Activated T-cell treated with anti-CD3 and anti-CD28 coated beads, Interleukin-2, amount 50 U/mL, for 72 hours (primary cell): ENCODE measurements at regions not wholly inside any gene's neighbourhood (a gene's known extent, or its start where the extent isn't known, plus 50 kb on each side); places are given as distances from the start of the nearest gene placed in this dataset.
"Not testable (repeated sequence)": the region's sequence is repeated elsewhere in the genome, so short reads cannot be mapped to it uniquely, and the experiment has no call there.

Source experiments
- ATAC-seq, 2 donors: fragments of 150-1000 bp; cut with Tn5 transposase; replicated peaks in 1 of 2; 2 replicates each; pipeline ENCODE4 v1.10.0; 2021; ENCODE audit warnings: moderate library complexity in 2 of 2, mild to moderate bottlenecking in 1 of 2
- DNase-seq, 2 donors: peaks; one replicate each; pipeline ENCODE4 v3.0.0; 2021 to 2022; ENCODE audit warnings: mixed read lengths in 1 of 2
- H3K27ac Mint-ChIP-seq: one replicate; pipeline ENCODE4 v1.8.0; 2022; ENCODE audit warnings: mild to moderate bottlenecking, moderate library complexity, mixed read lengths
- H3K27me3 Mint-ChIP-seq: one replicate; pipeline ENCODE4 v1.8.0; 2022; ENCODE audit warnings: low read depth, mixed read lengths
- H3K36me3 Mint-ChIP-seq, 2 donors: one replicate each; pipeline ENCODE4 v1.8.0; 2022; ENCODE audit warnings: mixed read lengths in 2 of 2, mild to moderate bottlenecking in 1 of 2; ENCODE audit not compliant: insufficient read depth in 2 of 2
- H3K4me1 Mint-ChIP-seq: one replicate; pipeline ENCODE4 v1.8.0; 2022; ENCODE audit warnings: low read depth, mixed read lengths
- H3K4me3 Mint-ChIP-seq, 2 donors: one replicate each; pipeline ENCODE4 v1.8.0; 2022; ENCODE audit warnings: mild to moderate bottlenecking in 2 of 2, mixed read lengths in 2 of 2, moderate library complexity in 2 of 2
- H3K9me3 Mint-ChIP-seq, 2 donors: one replicate each; pipeline ENCODE4 v1.8.0; 2022; ENCODE audit warnings: mixed read lengths in 2 of 2

DNA sequence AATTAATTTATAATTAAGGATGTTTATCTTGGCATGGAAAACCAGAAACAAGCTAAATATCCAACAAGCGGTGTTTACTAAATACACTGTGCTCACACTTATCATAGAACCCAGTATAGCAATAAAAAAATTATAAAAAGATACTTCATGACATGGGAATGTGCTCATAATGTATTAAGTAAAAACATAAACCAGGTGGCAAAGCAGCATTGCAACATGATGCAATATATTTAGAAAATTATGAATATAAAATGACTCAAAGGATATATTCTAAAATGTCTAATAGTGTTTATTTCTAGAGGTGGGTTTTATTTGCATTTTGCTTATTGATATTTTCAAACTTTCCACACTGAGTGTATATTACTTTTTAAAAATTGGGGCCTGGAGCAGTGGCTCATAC lies 84.4 kb upstream of the ATL2 start:
- no peaks in the 10 kb centered on the region for H3K36me3 Mint-ChIP-seq
- ATAC-seq (no peak), DNase-seq (no peak)
- H3K9me3 Mint-ChIP-seq = no peaks in the 10 kb centered on the region
- peaks cover 12% of the 10 kb centered on the region for H3K4me1 Mint-ChIP-seq
- H3K27me3 Mint-ChIP-seq = peaks cover 24% of the 10 kb centered on the region
- H3K27ac Mint-ChIP-seq = no peak overlapping the region
- no peak overlapping the region for H3K4me3 Mint-ChIP-seq

DNA sequence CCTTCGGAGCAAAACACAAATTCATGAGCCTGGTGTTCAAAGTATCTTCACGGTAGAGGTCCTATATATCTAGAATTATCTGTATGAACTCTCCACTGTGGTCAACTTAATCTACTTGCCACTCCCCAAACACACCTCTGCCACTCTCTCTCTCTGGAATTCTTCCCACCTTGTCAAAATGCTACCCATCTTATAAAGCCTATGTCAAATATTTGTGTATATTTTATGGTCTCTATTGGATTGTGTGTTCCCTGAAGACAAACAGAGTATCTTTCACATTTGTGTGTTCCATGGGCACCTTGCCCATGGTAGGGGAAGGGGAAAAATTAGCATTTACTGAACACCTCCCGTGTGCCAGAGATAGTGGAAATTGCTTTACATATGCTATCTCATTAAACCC lies 83.2 kb upstream of the ATL2 start:
- Mint-ChIP-seq H3K27me3 (peaks cover 24% of the 10 kb centered on the region), H3K36me3 (no peaks in the 10 kb centered on the region)
- no peak for ATAC-seq

DNA sequence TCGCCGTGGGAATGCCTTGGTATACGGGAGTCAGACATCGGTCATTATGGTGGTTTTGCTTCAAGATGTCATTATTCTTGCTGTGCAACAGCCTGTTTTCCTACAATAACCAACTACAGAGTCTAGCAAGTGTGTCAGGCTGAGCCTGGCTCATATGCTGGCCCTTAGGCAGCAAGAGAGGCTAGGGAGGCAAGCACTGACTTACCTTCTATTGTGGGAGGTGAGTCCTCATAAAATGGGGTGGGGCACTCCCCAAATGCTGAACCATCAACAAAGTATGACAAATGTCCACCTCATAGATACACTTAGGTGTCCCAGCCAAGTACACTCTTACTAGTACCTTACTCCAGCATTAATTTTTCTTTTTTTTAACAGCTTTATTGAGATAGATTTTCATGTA lies 77.0 kb upstream of the ATL2 start:
- no peaks in the 10 kb centered on the region for H3K4me1 Mint-ChIP-seq
- peaks cover 18% of the 10 kb centered on the region for H3K27me3 Mint-ChIP-seq
- DNase-seq = no peak
- H3K4me3 Mint-ChIP-seq = no peak overlapping the region
- H3K9me3 Mint-ChIP-seq = no peaks in the 10 kb centered on the region
- no peaks in the 10 kb centered on the region for H3K36me3 Mint-ChIP-seq
- H3K27ac Mint-ChIP-seq = no peak overlapping the region
- no peak for ATAC-seq

More for the DNA sequence above, 83.2 kb upstream of the ATL2 start:
- H3K4me3 Mint-ChIP-seq = no peak overlapping the region
- no peak overlapping the region for H3K27ac Mint-ChIP-seq
- no peak for DNase-seq
- peaks cover 12% of the 10 kb centered on the region for H3K4me1 Mint-ChIP-seq
- H3K9me3 Mint-ChIP-seq = no peaks in the 10 kb centered on the region

DNA sequence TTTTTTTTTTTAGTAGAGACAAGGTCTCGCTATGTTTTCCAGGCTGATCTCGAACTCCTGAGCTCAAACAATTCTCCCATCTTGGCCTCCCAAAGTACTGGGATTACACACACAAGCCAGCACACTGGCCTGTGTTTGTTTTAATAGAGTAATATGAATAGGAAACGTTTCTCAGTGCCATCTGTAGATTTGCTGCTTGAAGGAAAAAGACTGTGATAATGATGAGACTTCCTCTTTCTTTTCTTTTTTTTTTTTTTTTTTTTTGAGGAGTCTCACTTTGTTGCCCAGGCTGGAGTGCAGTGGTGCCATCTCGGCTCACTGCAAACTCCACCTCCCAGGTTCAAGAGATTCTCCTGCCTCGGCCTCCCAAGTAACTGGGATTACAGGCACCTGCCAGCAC lies 74.7 kb upstream of the ATL2 start:
- not testable (repeated sequence) for H3K4me3 Mint-ChIP-seq, ATAC-seq, H3K27me3 Mint-ChIP-seq, H3K9me3 Mint-ChIP-seq, DNase-seq, H3K27ac Mint-ChIP-seq, H3K36me3 Mint-ChIP-seq, H3K4me1 Mint-ChIP-seq

DNA sequence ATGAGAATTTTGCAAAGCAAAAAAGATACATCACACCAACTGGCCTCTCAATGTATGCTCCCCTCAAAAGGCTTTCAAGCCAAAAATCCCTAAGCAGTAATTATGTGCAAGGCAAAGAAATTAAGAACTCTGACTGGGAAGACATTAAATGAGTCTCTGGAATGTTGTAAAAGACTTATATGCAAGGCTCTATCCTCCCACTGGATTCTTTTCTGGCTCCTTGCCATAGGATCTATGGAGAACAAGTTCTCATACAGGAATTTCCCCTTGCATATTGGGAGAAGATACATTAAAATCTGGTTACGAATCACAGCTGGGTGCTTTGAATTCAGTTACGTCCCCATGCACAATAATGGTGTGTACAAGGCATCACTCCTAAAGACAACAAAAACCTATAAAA lies 73.4 kb upstream of the ATL2 start:
- no peak for DNase-seq
- Mint-ChIP-seq H3K36me3 (no peaks in the 10 kb centered on the region), H3K9me3 (no peaks in the 10 kb centered on the region), H3K4me3 (no peak overlapping the region), H3K4me1 (no peaks in the 10 kb centered on the region), H3K27me3 (peaks cover 7% of the 10 kb centered on the region), H3K27ac (no peak overlapping the region)
- no peak for ATAC-seq

DNA sequence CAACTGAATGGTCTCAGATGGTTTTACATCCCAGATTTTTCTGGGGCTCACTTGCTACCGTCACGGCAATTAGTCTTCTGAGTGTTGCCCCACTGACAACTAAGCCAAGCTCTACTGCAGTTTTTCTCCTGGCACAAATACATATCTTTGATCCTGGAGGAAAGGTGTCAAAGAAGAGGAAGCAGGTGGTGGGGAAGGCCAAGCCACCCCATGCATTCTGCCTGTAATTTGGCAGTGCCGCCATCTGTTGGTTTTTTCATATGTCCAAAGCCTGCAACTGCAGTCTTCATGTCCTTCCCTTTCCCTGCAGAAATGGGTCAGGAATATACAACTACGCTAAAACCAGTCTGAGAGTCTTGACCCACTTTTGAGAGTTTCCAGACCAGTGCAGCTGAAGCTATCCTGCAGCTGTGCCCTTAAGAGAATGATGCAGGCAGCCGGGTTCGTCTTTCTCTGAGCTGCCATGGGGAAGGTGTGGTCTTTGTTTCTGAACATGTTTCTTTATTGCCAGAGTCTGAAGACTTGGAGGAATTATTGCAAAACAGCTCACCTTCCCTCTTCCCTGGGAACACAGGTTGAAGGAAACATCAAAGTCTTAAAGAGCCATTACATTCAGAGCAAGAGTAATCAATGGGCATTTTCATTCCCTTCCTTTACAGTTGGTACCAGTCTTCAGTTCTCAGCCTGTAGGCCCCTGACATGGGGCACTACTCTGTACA lies 71.8 kb upstream of the ATL2 start:
- Mint-ChIP-seq H3K27me3 (peaks cover 7% of the 10 kb centered on the region), H3K36me3 (no peaks in the 10 kb centered on the region), H3K9me3 (no peaks in the 10 kb centered on the region), H3K4me3 (no peak overlapping the region), H3K27ac (no peak overlapping the region), H3K4me1 (no peaks in the 10 kb centered on the region)
- DNase-seq (no peak), ATAC-seq (no peak)

DNA sequence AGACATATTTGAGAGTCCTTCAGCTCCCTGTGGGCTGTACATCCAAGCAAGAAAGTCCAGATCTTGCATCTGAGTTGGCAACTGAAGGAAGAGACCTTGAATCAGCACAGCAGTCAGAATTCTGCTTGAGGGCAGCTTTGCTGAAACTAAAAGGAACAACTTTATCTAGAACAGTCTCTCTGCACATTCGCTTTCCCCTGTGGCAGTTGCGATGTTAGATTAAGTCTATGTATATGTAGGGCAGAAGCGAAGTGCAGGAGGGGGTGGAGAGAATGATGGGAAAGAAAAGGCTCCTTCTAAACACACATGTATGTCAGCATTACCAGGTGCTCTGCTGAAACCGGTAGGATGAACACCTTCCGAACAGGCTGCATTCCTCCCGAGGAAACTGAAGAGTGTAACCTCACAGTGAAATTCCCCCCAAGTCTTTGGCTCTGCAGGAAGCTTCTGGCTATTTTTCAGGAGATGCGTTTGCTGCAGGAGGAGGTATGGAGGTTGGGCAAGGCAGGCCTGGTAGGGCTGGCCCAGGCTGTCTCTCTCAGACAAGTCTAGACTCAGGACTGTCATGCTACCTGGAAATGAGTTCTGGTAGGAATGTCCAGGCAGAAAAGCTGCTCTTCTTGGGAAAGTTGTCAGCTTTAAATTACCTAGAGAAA lies 70.0 kb upstream of the ATL2 start:
- no peaks in the 10 kb centered on the region for H3K36me3 Mint-ChIP-seq
- DNase-seq (no peak), ATAC-seq (no peak)
- H3K9me3 Mint-ChIP-seq = no peaks in the 10 kb centered on the region
- no peak overlapping the region for H3K27ac Mint-ChIP-seq
- H3K27me3 Mint-ChIP-seq = peaks cover 17% of the 10 kb centered on the region
- H3K4me1 Mint-ChIP-seq = no peaks in the 10 kb centered on the region
- no peak overlapping the region for H3K4me3 Mint-ChIP-seq

DNA sequence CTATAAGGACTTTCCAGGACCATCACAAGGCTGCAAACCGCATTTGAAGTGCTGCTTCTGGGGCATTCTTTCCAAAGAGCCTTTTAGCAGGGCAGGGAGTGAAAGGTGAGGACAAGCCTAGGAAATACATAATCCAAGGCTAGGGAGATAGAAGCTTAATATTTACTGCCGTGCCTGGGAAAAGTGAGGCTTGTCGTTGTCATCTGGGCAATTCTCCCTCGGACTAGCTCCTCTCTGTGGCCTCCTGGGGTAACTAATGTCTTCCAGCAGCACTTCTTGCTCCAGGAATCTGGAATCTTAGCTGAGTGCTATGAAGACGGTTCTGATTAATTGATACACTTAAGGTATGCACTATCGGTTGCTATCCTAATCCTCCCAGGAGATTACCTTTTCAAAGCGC lies 69.3 kb upstream of the ATL2 start:
- Mint-ChIP-seq H3K27me3 (peaks cover 24% of the 10 kb centered on the region), H3K9me3 (no peaks in the 10 kb centered on the region), H3K36me3 (no peaks in the 10 kb centered on the region), H3K27ac (no peak overlapping the region), H3K4me1 (no peaks in the 10 kb centered on the region), H3K4me3 (no peak overlapping the region)
- DNase-seq (no peak), ATAC-seq (no peak)

DNA sequence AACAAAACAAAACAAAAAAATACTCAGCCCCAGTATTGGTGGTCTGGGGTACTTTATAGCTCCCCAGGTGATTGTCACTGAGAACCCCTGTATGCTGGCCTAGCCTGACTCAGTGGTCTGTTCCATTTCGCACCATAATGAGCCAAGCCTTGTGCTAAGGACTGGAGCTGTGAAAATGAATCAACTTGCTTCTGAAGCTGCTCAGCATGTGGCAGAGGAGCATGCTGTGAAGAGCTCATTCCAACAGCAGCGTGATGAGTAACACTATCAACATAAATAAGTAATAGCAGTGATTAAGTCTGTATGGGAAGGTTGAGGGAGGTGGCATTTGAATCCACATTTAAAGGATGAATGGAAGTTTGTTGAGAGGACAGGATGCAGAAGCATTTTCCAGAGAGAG lies 67.2 kb upstream of the ATL2 start:
- no peak for DNase-seq
- Mint-ChIP-seq H3K4me3 (no peak overlapping the region), H3K27me3 (peaks cover 31% of the 10 kb centered on the region), H3K9me3 (no peaks in the 10 kb centered on the region), H3K4me1 (peaks cover 7% of the 10 kb centered on the region), H3K27ac (no peak overlapping the region), H3K36me3 (no peaks in the 10 kb centered on the region)
- no peak for ATAC-seq

DNA sequence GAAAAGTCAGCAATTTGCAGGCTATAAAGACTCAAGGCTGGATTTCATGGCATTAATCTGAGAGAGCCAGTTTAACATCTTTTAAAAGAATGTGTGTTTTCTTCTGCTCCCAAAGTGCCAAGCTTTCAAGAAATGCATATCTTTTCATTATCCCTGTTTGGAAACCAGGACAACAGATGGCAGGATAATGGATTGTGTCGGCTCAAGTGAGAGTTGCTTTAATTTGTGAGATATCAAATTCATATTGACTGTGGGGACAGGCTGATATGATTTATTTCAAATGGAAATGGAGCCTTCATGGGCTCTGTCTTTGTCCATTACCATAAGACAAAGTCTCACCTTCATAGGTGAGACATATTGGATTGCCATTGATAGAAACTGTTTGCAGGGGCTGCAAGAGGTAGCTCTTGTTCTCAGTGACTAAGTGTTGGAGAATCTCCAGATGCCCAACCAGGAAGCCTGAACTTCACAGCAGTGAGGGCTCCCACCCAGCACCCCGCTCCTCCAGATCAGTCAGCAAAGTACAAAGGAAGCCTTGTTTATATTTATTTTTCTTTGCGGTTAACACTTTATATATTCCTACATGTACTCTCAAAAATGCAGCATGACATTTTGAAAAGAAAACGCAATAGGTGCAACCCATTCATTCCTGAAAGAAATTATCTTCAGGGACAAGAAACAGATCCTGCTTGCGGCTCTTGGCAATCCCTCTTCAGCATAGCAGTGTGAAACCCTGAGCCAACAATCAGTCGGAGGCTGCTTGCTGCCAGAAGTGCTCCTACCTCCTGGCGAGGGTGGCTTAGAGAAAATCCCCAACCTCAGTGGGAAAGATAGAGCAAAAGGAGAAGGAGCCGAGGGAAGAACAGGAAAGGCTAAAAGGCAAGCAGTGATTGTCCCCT lies 65.8 kb upstream of the ATL2 start:
- no peak overlapping the region for H3K4me3 Mint-ChIP-seq
- ATAC-seq (no peak), DNase-seq (no peak)
- H3K27ac Mint-ChIP-seq = no peak overlapping the region
- H3K27me3 Mint-ChIP-seq = peaks cover 31% of the 10 kb centered on the region
- H3K36me3 Mint-ChIP-seq = no peaks in the 10 kb centered on the region
- H3K4me1 Mint-ChIP-seq = peaks cover 19% of the 10 kb centered on the region
- H3K9me3 Mint-ChIP-seq = no peaks in the 10 kb centered on the region

DNA sequence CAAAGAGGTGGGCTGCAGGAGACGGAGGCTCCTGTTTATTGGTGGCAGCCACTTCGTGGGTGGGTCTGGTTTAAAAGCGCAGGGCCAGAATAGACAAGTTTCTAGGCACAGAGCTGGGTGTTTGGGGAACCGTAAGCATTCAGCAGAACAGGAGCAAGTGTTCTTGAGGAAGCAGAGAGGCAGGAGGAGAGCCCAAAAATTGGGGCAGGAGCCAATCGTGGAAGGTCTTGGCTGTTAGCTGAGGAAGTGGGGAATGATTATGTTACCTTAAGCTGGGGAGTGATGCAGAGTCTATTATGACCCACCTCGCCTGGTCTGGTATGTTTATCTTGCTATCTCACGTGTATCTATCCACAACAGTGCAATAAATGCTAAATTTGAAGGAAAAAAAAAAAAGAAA lies 64.3 kb upstream of the ATL2 start:
- no peak overlapping the region for H3K27ac Mint-ChIP-seq
- no peak for ATAC-seq

DNA sequence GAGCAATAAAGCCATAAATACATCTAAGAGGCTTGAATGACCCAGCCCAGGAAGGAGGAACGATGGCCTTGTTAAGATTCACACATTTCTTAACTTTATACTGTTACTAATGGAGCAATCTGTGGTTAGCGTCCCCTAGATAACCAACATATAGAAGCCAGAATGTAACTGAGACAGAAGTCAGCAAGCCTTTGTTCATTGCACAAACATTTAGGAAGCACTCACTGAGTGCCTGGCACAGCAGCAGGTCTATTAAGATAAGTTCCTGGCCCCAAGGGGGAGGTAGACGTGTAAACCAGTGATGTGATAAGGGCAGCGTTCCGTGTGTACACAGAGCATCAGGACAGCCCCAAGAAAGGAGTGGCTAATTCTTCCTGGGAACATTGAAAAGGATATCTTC lies 63.6 kb upstream of the ATL2 start:
- Mint-ChIP-seq H3K9me3 (no peaks in the 10 kb centered on the region), H3K27ac (no peak overlapping the region), H3K4me1 (peaks cover 19% of the 10 kb centered on the region), H3K36me3 (no peaks in the 10 kb centered on the region), H3K4me3 (no peak overlapping the region), H3K27me3 (peaks cover 34% of the 10 kb centered on the region)
- DNase-seq = no peak
- ATAC-seq = no peak

More for the DNA sequence above, 64.3 kb upstream of the ATL2 start:
- no peak for DNase-seq
- H3K4me3 Mint-ChIP-seq = no peak overlapping the region
- peaks cover 19% of the 10 kb centered on the region for H3K4me1 Mint-ChIP-seq
- no peaks in the 10 kb centered on the region for H3K36me3 Mint-ChIP-seq
- H3K9me3 Mint-ChIP-seq = no peaks in the 10 kb centered on the region
- peaks cover 36% of the 10 kb centered on the region for H3K27me3 Mint-ChIP-seq

DNA sequence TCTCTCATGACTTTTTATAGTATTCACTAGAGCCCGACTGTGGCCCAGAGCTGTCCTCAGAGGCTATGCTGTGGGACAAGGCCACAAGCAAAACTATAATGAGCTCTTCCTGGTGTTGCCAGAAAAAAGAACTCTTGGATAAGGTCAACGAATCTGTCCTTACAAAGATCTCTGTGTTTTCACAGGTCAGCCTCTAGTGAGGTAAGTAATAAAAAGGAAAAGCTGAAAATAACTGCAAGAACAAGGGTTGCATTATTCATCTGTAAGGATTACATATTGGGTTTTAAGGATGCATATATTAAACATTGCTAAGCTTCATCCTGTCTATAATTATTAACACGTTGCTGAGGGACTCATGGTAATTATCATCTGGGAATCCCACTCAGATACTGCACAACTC lies 62.8 kb upstream of the ATL2 start:
- Mint-ChIP-seq H3K4me3 (no peak overlapping the region), H3K27me3 (peaks cover 38% of the 10 kb centered on the region), H3K9me3 (no peaks in the 10 kb centered on the region), H3K36me3 (no peaks in the 10 kb centered on the region), H3K4me1 (peaks cover 19% of the 10 kb centered on the region), H3K27ac (no peak overlapping the region)
- DNase-seq (no peak), ATAC-seq (no peak)
